ENCODE measurements at regions not wholly inside any gene's neighbourhood (a gene's known extent, or its start where the extent isn't known, plus 50 kb on each side); places are given as distances from the start of the nearest gene placed in this dataset.

DNA sequence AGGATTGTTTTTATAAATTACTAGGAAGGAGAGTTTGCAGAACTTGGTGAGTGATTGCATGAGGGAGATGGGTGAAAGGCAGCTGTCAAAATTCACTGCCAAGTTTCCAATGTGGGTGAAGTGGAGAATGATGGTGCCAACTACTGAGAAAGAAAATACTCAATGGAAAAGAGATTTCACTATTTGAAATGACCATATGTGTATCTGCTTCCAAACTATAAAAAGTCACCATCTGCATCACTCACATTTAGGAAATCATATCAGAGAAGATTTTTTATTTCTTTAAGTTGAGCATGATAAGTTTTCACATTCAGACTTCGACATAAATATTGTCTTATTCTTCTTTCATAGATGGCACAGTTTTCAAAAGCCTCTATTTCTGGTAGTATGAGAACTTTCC lies 570.0 kb upstream of the DSEL start:
- no peak for DNase-seq

DNA sequence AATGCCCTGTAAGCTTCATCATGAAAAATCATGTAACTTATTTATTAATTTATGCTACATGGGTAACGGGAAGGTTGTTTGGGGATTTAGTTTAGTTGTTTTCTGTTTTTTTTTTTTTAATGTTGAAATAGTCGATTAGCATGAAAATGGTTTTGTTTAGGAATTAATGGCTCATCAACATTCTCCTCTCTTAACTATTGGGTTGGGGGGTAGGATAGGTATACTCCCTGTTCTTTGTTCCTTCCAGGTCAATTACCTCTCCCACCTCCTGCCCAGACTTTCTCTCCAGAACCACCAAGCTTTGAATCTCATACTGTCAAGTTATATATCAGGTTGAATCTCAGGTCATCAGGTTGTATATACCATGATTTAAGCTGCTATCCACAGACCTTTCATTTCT lies 568.7 kb upstream of the DSEL start:
- DNase-seq, result no peak

DNA sequence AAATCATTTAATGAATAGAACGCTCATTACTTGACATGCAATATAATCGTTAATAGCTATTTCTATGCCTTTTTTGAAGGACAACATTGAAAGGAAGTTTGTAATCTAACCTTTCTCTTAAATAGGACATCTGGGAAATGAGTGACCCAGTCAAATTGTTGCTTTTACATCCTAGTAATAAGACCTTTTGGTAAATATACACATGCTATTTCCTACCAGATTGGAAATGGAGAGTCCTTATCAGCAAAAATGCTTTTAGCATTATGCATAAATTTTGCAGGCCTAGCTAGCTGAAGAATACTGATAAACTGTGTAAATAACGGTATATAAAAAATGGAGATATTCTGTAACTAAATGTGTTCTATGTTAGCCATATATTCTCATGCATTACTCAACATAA lies 567.3 kb upstream of the DSEL start:
- DNase-seq, result no peak

DNA sequence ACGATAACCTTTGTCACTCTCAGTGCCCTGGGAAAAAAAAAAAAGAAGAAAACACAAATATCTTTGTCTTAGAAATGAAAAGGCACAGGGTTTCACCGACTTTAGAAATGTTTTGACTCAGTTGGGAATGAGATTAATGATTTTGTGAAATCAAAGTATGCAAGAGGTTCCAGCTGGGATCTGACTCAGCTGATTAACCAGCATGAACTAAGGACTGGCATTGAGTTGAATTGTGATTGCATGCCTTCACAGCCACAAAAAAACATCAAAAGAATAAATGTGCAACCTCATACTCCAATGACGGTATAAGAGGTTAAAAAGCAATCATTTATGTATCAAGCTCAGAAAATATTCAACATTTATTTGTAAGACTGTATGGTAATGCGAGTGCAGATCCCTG lies 566.6 kb upstream of the DSEL start:
- DNase-seq, result no peak

DNA sequence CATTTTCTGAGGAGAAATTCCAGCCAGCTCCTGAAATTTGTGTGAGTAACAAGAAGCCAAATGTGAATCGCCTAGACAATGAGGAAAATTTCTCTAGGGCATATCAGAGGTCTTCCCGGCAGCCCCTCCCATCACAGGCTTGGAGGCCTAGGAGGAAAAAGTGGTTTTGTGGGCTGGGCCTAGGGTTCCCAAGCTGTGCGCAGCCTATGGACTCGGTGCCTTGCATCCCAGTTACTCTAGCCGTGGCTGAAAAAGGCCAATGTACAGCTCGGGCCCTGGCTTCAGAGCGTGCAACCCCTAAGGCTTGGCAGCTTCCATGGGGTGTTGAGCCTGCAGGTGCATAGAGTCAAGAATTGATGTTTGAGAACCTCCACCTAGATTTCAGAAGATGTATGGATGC lies 556.2 kb upstream of the DSEL start:
- no peak for DNase-seq

DNA sequence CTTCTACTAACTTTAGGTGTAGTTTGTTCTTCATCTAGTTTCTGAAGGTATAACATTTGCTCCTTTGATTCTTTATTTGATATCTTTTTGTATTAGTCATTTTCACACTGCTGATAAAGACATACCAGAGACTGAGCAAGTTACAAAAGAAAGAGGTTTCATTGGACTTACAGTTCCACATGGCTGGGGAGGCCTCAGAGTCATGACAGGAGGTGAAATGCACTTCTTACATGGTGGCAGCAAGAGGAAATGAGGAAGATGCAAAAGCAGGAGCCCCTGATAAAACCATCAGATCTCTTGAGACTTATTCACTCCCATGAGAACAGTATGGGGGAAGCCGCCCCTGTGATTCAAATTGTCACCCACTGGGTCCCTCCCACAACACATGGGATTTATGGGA lies 544.4 kb upstream of the DSEL start:
- DNase-seq, result no peak

DNA sequence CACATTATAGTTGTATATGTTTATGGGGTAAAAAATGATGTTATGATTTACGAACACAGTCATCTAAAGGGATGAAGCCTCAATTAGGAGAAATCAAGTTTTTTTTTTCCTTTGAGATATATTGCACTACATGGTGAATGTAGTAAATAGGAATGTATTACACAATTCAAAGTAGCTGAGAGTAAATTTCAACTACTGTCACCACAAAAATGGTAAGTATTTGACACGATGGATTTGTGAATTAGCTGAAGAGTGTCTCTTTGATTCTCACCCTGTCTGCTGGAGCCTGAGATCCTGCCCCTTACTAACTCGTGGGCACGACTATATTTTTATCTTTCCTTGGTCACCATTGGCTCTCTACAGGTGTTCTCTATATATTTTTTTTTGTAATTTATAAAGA lies 540.4 kb upstream of the DSEL start:
- no peak for DNase-seq

DNA sequence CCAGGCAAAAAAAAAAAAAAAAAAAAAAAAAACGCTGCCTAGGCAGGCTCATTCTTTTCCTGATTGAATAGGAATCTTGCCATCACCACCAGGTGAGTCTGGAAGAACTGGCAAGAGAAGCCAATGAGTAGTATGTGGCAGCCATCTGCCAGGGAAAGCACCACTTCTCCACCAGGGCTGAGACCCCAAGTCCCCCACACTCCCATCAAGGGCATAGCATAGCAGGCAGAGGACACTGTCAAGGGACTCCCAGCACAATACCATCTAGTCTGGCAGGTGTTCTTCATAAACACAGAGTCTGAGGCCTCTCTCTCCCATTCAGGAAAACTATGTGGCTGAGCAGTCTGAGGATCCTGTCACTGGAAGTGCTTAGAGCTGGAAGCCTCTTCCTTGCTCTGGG lies 538.1 kb upstream of the DSEL start:
- DNase-seq, result no peak

DNA sequence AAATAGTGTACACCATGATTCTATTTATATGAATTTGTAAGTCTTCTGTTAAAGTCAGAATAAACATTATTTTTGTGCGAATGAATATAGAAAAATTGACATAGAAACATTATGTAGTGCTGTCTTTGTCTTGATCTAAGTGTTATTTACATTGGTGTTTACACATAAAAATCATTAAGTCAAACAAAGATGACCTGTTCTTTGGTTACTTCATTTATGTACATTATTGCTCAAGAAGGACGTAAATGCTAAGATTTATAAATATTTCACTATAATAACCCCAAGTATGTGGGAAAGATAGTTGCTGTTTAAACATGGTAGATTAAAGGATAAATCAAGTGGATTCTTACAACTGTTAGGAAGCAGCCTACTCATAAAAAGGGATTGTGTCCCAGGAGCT lies 536.8 kb upstream of the DSEL start:
- no peak for DNase-seq

DNA sequence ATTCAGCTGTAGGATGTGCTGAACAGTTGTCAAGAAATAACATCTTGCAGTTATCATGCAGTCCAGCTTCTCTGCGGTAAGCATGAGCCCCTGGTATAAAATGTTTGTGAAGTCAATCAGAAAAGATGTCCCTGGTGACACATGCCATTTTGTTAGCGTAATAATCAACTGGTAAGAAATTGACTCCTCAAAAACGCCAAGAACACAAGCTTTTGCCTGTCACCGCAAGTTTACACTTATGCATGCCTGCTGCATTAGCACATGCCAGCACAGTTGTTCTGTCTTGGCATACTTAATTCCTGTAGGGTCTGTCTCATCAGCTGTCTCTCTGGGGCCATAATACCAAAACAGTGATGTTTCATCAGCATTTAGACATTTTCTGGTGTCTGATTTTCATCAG lies 524.8 kb upstream of the DSEL start:
- no peak for DNase-seq

DNA sequence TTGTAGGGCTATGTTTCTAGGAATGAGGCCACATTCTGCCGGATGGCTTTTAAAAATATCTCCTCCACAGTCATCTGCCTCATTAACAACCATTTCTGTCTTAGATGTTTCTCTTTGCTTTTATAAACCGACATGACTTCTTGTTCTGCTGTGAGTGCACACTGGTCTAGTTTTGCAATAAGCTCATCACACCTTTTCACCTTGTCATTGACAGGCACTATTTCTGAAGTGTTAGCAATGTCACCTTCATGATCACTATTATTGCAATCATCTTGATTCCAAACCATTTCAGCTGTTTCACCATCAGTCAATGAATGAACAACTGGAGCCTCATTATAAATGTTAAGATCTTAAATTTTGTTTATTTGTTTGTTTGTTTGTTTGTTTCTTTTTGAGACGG lies 523.7 kb upstream of the DSEL start:
- no peak for DNase-seq

DNA sequence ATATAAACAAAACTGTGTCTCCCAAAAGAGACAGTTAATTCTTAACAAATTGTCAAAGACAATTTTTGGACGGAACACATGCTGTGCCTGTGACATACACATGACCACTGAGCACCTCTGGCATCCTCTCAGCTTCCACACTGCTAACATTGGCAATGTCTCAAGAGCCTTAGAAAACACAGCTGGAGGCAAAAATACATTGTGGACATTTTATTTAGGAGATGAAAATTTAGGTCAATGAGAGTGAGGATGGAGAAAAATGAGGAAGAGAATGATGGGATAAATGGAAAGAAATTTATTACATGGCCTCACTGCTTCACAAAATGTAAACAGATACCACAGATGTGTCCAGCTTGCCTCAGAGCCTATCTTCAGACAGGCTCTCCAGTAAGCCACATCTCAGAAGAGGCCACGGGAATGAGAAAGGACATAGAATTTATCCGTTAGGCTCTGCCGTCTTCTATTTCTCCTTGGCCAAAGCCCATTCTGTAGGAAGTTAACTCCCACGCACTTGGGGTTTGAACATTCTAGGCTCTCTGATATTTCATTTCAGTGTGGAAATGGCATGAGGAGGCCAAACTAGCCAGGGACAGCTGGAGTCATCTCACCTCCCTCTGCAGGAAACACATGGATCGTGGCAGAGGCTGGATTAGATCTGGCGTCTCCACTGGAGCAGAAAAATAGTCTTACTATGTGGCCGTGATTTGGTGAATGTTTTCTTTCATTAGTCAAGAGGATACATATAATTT lies 519.4 kb upstream of the DSEL start:
- DNase-seq, result no peak

DNA sequence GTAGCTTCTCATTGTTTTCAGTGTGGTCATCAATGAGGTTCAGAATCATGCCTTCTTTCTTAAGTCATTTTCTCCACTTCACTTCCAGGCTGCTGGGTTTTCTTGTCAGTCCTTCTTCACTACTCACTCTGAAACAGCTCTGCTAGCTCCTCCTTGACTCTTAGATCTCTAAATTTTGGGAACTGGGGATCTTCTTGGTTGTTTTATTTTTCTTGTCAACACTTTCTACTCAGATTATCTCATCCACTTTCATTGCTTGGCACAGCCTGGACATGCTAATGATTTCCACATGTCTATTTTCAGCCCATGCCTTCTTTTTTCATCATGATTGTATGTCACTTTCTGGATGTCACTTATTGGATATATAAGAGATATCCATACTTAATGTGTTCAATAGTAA lies 517.8 kb upstream of the DSEL start:
- DNase-seq, result no peak

DNA sequence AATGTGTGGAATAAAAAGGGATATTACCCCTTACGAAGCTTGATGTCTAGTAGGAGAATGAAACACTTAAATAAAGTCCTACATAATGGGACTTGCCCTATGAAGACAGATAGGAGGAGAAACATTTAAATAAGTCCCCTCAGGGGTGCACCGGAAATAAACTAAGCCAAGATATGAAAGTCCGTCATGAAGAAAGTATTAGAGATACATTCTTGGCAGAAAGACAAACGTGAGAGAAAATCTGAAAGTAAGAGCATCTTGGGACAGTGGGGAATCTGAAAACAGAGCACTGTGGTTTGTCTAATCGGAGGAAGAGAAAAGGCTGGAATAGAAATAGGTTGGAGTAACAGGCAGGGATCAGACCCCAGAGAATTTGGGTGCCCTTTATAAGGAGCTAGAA lies 516.9 kb upstream of the DSEL start:
- no peak for DNase-seq

DNA sequence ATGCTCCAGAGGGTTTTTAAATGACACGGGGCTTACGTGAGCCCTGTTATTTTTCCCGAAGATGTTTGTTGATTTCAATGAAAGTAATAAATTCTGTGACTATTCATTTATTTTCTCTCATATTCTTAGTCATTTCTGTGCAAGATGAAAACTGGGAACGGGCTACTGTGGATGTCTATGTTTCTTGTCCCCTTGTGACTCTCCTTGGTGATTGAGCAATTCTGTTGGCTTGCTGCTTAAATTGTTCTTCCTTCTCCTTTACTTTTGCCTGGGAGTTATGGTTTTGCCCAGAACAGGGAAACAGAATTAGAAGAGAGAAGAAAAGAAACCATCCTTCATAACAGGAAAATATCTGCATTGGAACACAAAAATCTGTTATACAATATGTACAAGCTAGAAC lies 508.2 kb upstream of the DSEL start:
- DNase-seq, result no peak

DNA sequence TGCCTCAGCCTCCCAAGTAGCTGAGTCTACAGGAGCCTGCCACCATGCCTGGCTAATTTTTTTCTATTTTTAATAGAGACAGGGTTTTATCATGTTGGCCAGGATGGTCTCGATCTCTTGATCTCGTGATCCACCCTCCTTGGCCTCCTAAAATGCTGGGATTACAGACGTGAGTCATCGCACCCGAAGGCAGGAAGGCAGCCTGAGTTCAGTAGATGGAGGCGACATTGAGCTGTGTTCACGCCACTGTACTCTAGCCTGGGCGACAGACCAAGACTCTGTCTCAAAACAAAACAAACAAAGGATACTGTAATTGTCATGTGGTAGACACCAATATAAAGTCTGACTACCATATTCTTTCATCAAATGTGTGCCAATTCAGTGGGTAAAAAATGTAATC lies 500.9 kb upstream of the DSEL start:
- DNase-seq, result no peak

DNA sequence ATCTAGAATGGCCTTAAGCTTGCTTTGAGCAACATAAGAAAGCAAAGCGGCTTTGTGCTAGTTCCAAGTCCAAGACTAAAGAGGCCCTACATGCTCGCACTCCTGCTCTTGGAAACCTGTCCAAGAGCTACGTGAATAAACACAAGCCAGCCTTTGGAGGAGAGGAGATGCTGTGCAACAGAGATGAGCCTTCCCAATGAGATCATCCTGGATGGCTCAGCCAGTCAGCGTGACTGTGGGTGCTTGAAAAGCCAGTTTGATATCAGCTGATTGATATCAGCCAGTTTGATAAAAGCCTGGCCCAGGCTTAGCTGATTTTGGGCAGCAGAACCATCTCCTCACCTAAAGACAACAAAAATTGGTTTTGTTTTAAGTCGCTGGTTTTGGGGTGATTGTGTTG lies 481.0 kb upstream of the DSEL start:
- DNase-seq, result no peak

DNA sequence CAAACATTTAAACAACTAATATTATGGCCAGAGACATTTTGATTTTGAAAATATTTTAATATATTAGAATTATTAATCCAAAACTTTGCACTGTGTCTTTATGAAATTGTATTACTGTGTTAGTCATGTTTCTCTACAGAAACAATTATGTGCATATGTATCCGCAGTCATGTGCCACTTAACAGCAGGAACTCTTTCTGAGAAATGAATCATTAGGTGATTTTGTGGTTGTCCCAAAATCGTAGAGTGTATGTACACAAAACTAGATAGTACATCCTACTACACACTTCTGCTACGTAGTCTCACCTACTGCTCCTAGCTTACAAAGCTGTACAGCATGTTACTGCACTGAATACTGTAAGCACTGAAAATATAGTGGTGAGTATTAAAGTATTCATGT lies 479.2 kb upstream of the DSEL start:
- no peak for DNase-seq

DNA sequence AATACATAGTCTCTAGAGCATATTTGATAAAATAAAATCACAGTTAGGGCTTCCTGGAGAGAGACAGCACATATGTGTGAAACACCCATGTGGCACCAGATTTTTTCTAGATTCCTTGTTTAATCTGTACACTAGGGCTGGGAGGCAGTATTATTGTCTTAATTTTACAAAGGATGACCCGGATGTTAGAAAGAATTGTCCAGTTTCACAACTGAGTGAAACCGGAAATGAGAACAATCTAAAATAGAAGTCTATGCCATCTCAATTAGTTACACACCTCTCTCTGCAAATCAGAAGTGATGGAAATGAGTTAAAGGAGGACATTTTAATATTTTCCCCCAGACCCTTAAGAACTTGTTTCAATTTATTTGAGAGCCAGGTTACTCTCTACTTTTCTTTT lies 463.7 kb upstream of the DSEL start:
- DNase-seq, result no peak

DNA sequence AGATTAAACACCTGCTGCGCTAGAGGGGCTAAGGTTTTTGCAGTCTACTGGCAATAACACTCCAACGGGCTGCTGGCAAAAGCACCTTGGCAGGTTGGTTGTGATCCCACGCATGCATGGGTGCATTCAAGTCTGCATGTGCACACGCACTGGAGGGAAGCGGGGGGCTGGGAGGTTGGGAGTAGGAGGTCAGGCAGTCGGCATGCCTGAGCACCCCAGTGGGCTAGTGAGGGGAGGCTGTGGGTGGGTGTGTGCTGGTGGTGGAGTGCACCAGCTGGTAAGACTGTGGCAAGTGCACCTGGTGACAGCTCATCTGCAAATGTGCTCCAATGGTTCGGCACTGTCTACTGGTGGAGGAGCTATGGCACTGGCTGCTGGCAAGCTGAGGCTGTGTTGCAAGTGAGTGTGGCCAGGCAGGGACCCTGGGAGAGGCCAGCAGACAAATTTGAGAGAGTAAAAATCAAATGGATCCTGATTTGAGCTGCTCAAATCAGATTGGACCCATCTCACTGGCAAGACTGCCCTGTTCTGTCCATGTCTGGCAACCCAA lies 460.6 kb upstream of the DSEL start:
- no peak for DNase-seq

DNA sequence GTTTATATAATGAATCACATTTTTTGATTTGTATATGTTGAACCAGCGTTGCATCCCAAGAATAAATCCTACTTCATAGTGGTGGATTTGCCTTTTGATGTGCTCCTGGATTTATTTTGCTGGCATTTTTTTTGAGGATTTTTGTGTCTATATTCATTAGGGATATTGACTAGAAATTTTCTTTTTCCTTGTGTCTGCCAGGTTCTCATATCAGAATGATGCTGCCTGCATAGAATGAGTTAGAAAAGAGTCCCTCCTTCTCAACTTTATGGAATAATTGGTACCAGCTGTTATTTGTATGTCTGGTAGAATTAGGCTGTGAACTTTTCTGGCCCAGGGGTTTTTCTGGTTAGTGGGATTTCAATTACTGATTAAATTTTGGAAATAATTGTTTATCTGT lies 457.4 kb upstream of the DSEL start:
- DNase-seq, result no peak

DNA sequence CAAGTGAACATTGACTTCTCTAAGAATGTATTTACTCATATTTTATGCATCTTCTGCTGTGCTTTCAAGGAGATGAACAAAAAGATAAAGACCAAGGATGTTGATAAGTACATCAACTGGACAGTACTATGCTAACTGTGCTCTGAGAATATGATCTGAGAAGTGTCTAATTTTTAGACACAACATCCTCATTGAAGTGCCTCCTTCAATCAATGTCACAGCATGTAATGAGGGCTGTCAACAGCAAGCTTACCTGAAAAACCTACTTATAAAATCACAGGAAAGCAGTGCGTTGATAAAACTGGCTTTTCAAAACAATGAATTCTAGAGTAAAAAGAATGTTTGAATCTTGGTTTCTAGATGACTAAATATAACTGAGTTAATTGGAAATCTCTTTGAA lies 452.9 kb upstream of the DSEL start:
- no peak for DNase-seq

DNA sequence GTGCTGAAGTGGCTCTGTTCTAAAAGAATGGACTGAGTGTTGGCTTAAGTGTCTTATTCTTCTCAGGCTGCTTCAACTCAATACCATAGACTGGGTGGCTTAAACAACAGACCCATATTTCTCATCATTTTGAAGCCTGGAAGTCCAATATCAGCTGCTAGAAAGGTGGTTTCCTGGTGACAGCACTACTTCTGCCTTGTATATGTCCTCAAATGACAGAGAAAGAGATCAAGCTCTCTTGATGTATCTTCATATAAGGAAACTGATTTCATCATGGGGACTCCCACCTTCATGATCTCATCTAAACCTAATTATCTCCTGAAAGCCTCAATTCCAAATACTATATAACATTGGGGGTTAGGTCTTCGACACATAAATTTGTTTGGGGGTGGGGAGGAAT lies 449.7 kb upstream of the DSEL start:
- no peak for DNase-seq

DNA sequence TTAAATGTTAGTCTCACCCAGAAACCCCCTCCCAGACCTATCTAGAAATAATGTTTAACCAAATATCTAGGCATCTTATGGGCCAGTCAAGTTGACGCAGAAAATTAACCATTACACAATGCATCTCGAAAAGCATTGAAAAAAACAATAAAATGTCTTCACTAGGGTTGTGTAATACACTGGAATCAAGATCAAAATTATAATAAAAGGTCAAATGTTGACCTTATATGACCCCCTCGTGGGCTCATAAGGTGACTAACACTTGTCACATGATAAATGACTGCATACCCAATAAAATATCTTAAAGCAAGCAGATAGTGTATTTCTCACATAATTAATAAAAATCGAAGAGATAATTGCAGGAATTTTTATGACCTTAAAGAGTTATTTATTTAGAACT lies 447.9 kb upstream of the DSEL start:
- no peak for DNase-seq

DNA sequence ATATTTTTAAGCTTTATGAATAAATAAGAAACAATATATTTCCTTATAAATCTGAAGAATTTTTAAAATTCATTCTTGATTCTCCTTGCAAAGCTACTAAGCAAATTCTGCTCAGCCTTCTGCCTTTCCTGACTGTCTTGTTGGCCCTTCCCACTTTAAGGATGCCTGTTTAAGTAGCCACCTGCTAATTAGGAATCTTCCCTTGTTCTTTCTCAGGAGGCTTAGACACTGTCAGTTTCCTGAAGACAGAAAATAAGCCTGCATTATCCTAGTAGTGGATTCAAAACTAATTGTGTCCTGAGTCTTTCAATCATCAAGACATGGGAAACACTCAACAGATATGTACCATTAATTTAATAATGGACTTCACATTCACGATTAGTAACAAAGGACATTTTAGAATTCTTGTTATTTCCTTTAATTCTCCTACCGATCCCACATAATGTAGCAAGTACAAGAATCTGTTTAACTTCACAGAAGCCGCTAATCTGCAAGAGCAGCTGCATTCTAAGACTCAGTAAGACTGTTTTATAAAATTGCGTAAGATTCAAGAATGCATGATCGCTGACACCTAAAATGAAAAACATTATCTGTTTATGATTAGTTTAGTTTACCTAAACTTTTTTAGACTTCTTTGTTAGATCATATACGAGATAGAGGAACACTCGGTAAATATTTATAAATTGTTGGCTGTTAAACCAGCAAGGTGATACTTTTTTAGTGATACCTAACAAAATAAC lies 445.4 kb upstream of the DSEL start:
- DNase-seq, result no peak
